ENCODE measurements at regions not wholly inside any gene's neighbourhood (a gene's known extent, or its start where the extent isn't known, plus 50 kb on each side); places are given as distances from the start of the nearest gene placed in this dataset.

DNA sequence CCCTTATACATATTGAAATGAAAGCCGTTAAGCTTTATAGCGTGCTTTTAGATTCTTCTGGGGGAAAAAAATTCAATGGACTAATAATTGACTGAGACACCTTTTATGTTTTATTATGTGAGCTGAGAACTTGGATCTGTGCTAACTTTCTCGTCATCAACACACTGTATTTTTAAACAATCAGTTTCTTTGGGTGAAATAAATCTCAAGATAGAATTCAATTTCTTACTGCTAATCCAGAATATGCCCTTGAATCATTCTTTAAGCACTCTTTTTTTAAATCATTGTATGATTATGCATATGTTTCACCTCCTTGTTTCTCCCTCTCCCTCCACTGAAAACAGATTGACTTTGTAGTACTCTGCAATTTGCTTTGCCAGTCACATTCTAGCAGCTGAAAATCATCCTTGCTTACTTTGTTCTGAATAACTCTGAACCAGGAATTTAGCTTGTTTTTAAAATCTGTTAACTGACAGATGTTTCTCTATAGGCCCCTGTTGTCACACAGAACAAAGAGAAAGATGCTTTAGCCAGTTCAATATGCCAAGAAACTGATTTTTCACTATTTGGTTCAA is 81.5 kb downstream of the SLIT2 start:
- H3K4me2 ChIP-seq (ENCODE audit: low read depth, low read length), result no peak overlapping the region
- H4K91ac ChIP-seq (ENCODE audit: insufficient read depth, low read depth, low read length), result no peak overlapping the region
- intact Hi-C loops (cut with micrococcal nuclease) (no loop called here), in situ Hi-C loops (cut with MboI; ENCODE audit: low sequenced_read_pairs) (no loop called here), dilution Hi-C loops (cut with HindIII; ENCODE audit: low sequenced_read_pairs, unreplicated experiment) (no loop called here)
- H3K56ac ChIP-seq (ENCODE audit: extremely low read depth, insufficient read depth, low read length), result no peak overlapping the region
- H4K8ac ChIP-seq (ENCODE audit: low read depth in 2 of 2, low read length in 2 of 2), result no peak overlapping the region
- no peak for ATAC-seq (ENCODE audit: low read depth)
- no peak overlapping the region for H3K27ac ChIP-seq (ENCODE audit: insufficient read depth, low read length)
- ChIA-PET POLR2A (ENCODE audit: unreplicated experiment) (no interaction called here), CTCF (interaction anchor here (0.6 to 1.3 kb wide), 2 partner anchors 11 to 27 kb away, joined by 3 read pairs; no protein-coding TSS in a partner anchor)
- H3K4ac ChIP-seq (ENCODE audit: low read depth, low read length), result no peak overlapping the region
- no peak overlapping the region for H3K9ac ChIP-seq (ENCODE audit: low read depth, low read length)
- H2BK20ac ChIP-seq (ENCODE audit: low read depth, low read length), result no peak overlapping the region
- H3K9me3 ChIP-seq (ENCODE audit: control insufficient read depth, insufficient read depth, low read length), result no peaks in the 10 kb centered on the region
- H2AFZ ChIP-seq (replicated peaks; ENCODE audit: low read length, poor library complexity), result no peak overlapping the region
- no peak overlapping the region for H3K18ac ChIP-seq (ENCODE audit: low read depth, low read length)
- no peak overlapping the region for H3K23ac ChIP-seq (ENCODE audit: low read depth, low read length)
- no peaks in the 10 kb centered on the region for H3K27me3 ChIP-seq (ENCODE audit: control insufficient read depth, insufficient read depth, low read length)
- no peak overlapping the region for H3K14ac ChIP-seq (replicated peaks; ENCODE audit: low read depth, low read length)
- TF ChIP-seq, protein P1, sequence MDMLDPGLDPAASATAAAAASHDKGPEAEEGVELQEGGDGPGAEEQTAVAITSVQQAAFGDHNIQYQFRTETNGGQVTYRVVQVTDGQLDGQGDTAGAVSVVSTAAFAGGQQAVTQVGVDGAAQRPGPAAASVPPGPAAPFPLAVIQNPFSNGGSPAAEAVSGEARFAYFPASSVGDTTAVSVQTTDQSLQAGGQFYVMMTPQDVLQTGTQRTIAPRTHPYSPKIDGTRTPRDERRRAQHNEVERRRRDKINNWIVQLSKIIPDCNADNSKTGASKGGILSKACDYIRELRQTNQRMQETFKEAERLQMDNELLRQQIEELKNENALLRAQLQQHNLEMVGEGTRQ (IDR thresholded peaks at IDR 0.05; ENCODE audit: low read depth, low read length), result no peak
- TF ChIP-seq POLR2A (IDR thresholded peaks at IDR 0.05; ENCODE audit: low read depth, low read length), result no peak
- no peak for TF ChIP-seq CEBPB (IDR thresholded peaks at IDR 0.05; ENCODE audit: low read depth, low read length)
- TF ChIP-seq, protein P2, sequence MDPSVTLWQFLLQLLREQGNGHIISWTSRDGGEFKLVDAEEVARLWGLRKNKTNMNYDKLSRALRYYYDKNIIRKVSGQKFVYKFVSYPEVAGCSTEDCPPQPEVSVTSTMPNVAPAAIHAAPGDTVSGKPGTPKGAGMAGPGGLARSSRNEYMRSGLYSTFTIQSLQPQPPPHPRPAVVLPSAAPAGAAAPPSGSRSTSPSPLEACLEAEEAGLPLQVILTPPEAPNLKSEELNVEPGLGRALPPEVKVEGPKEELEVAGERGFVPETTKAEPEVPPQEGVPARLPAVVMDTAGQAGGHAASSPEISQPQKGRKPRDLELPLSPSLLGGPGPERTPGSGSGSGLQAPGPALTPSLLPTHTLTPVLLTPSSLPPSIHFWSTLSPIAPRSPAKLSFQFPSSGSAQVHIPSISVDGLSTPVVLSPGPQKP (IDR thresholded peaks at IDR 0.05; ENCODE audit: borderline replicate concordance, low read depth, low read length), result no peak
- TF ChIP-seq MAZ (IDR thresholded peaks at IDR 0.05; ENCODE audit: borderline replicate concordance, low read depth, low read length), result no peak
- no peak for TF ChIP-seq BHLHE40 (IDR thresholded peaks at IDR 0.05; ENCODE audit: low read depth, low read length)
- no peak for TF ChIP-seq MAFK (IDR thresholded peaks at IDR 0.05; ENCODE audit: low read depth, low read length)
- no peak for TF ChIP-seq NFE2L2 (IDR thresholded peaks at IDR 0.05; ENCODE audit: low read depth, low read length)
- TF ChIP-seq, protein P3, sequence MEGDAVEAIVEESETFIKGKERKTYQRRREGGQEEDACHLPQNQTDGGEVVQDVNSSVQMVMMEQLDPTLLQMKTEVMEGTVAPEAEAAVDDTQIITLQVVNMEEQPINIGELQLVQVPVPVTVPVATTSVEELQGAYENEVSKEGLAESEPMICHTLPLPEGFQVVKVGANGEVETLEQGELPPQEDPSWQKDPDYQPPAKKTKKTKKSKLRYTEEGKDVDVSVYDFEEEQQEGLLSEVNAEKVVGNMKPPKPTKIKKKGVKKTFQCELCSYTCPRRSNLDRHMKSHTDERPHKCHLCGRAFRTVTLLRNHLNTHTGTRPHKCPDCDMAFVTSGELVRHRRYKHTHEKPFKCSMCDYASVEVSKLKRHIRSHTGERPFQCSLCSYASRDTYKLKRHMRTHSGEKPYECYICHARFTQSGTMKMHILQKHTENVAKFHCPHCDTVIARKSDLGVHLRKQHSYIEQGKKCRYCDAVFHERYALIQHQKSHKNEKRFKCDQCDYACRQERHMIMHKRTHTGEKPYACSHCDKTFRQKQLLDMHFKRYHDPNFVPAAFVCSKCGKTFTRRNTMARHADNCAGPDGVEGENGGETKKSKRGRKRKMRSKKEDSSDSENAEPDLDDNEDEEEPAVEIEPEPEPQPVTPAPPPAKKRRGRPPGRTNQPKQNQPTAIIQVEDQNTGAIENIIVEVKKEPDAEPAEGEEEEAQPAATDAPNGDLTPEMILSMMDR (conservative IDR thresholded peaks at IDR 0.05; ENCODE audit: low read depth, low read length), result no peak
- no peak for TF ChIP-seq RCOR1 (IDR thresholded peaks at IDR 0.05; ENCODE audit: insufficient replicate concordance, low read length)
- no peak for TF ChIP-seq MXI1 (IDR thresholded peaks at IDR 0.05; ENCODE audit: borderline replicate concordance, low read depth, low read length)
- no peak for TF ChIP-seq SMC3 (IDR thresholded peaks at IDR 0.05; ENCODE audit: low read depth, low read length)
- TF ChIP-seq FOS (IDR thresholded peaks at IDR 0.05; ENCODE audit: low read depth, low read length), result no peak
- no peak for TF ChIP-seq CHD1 (IDR thresholded peaks at IDR 0.05; ENCODE audit: low read depth, low read length)
- no peak for TF ChIP-seq RFX5 (IDR thresholded peaks at IDR 0.05; ENCODE audit: low read depth, low read length)
- no peak for TF ChIP-seq RAD21 (IDR thresholded peaks at IDR 0.05; ENCODE audit: low read length)
- no peaks in the 10 kb centered on the region for H4K20me1 ChIP-seq (ENCODE audit: insufficient read depth, low read length)
- no peak overlapping the region for H4K5ac ChIP-seq (ENCODE audit: low read depth, low read length)
- H3K79me1 ChIP-seq (ENCODE audit: low read depth in 1 of 2, low read length in 2 of 2), result no peaks in the 10 kb centered on the region
- H3K4me3 ChIP-seq (ENCODE audit: insufficient read depth, low read depth, low read length), result no peak overlapping the region
- no peaks in the 10 kb centered on the region for H3K36me3 ChIP-seq (ENCODE audit: control insufficient read depth, insufficient read depth, low read length)
- no peak overlapping the region for H2BK5ac ChIP-seq (ENCODE audit: low read depth, low read length, poor library complexity, severe bottlenecking)
- no peak overlapping the region for H2AK9ac ChIP-seq (replicated peaks; ENCODE audit: low read depth, low read length, poor library complexity)
- H3K4me1 ChIP-seq (ENCODE audit: control insufficient read depth, insufficient read depth, low read length), result no peaks in the 10 kb centered on the region
- H2BK15ac ChIP-seq (ENCODE audit: low read depth, low read length), result no peak overlapping the region
- H2AK5ac ChIP-seq (ENCODE audit: low read depth, low read length), result no peak overlapping the region
- H2BK120ac ChIP-seq (ENCODE audit: low read depth, low read length), result no peak overlapping the region
- H3K9me1 ChIP-seq (ENCODE audit: insufficient read depth, low read length), result no peaks in the 10 kb centered on the region
- no TSS peak for BruUV-seq (replicated peaks)
- DNase-seq, result no peak
- no CpG with 5 or more reads among the region's 3 CpGs for whole genome bisulfite sequencing, 2 experiments (ENCODE audit: extremely low coverage in 2 of 2, insufficient read length in 1 of 2)
